ENCODE measurements at regions not wholly inside any gene's neighbourhood (a gene's known extent, or its start where the extent isn't known, plus 50 kb on each side); places are given as distances from the start of the nearest gene placed in this dataset.

DNA sequence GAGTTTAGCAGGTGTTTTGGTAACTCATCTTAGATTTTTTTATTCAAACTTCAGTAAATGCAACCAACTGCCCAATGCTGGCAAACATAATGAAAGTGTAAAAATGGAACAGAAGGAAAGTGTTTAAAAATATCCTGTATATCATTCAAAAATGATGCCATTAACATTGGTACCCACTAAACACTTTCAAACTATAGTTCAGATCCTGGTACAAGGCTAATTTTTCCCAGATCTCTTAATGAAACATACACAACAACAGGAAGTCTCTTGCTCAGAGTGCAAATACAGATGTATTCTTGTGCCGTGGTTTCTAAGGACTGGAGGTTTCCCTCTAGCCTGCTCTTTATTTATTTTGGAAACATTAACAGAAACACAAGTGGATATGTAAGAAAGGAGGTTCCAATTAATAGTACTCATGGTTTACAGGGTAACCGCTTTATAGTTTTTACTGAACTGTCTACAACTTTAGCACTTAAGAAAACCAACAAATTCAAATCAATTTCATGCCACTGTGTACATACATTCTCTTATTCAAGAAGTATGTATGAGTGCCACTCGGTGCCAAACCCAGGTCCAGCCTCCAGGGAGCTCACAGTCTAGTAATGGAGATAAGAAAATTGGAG is 176.0 kb upstream of the AKR1E2 start:
- Mint-ChIP-seq H3K27ac (no peak overlapping the region), H3K9me3 (no peaks in the 10 kb centered on the region)

GRCh38 chr10:4649471-4649870 is 176.5 kb upstream of the AKR1E2 start:
- Mint-ChIP-seq H3K27me3 (peaks cover 7% of the 10 kb centered on the region), H3K4me1 (peaks cover 32% of the 10 kb centered on the region), H3K36me3 (peaks cover 2% of the 10 kb centered on the region), H3K9me3 (no peaks in the 10 kb centered on the region), H3K4me3 (no peak overlapping the region), H3K27ac (no peak overlapping the region)
- DNase-seq = no peak

More for the DNA sequence above, 176.0 kb upstream of the AKR1E2 start:
- peaks cover 32% of the 10 kb centered on the region for H3K4me1 Mint-ChIP-seq
- H3K36me3 Mint-ChIP-seq = peaks cover 2% of the 10 kb centered on the region
- no peak for DNase-seq
- peaks cover 8% of the 10 kb centered on the region for H3K27me3 Mint-ChIP-seq
- H3K4me3 Mint-ChIP-seq = no peak overlapping the region

DNA sequence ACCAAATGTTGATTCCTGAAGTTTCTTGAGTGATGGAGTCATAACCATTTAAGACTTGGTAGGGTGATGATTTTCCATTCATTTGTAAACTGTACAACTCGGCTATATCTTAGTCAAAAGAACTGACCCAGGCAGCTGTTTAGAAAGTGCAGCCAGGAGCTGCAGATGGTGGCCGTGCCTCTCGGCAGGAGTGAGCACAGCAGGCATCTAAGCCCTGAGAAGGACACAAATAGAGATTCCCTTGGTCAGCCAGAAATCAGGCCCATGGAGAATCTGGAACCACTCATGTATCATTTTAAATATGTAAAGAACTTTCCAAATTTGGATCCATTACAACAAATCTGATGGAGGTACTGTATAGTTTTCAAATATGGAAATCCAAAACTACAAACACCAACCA is 177.0 kb upstream of the AKR1E2 start:
- H3K4me1 Mint-ChIP-seq = peaks cover 32% of the 10 kb centered on the region
- H3K27me3 Mint-ChIP-seq = peaks cover 5% of the 10 kb centered on the region
- no peak overlapping the region for H3K4me3 Mint-ChIP-seq
- no peaks in the 10 kb centered on the region for H3K9me3 Mint-ChIP-seq
- H3K36me3 Mint-ChIP-seq = peaks cover 2% of the 10 kb centered on the region
- no peak overlapping the region for H3K27ac Mint-ChIP-seq
- no peak for DNase-seq

DNA sequence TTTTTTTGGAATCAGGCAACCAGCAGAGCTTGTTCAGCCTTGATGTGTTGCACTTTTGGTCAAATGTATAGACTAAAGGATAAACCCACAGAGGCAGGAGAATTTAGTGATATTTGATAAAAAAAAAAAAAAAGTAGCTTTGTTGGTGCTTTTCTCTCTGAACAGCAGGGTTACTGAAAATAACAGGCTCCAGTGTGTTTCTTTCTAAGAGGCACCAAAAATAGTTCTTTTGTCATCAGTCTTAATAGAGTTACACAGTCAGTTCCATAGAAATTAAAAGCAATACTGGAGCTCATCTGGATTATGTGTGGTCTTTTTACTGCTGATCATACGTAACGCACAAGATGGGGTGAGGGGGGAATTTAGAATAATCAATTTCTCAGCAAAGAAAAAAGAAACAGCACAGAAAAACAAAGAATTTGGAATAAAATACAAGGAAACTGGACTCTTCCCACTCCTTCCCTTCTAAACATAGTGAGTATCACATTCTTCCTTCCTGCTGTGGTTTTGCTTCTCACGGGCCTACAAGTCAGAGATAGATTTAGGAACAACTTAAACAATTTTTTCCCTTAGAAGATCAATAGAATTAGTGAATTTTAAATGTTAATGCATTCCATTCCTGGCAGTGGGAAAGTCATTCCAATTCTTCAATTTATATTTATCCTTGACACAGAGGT is 178.8 kb upstream of the AKR1E2 start:
- no peak overlapping the region for H3K27ac Mint-ChIP-seq
- peaks cover 19% of the 10 kb centered on the region for H3K4me1 Mint-ChIP-seq
- H3K27me3 Mint-ChIP-seq = peaks cover 5% of the 10 kb centered on the region
- H3K36me3 Mint-ChIP-seq = no peaks in the 10 kb centered on the region
- H3K9me3 Mint-ChIP-seq = no peaks in the 10 kb centered on the region
- no peak for DNase-seq
- H3K4me3 Mint-ChIP-seq = no peak overlapping the region

DNA sequence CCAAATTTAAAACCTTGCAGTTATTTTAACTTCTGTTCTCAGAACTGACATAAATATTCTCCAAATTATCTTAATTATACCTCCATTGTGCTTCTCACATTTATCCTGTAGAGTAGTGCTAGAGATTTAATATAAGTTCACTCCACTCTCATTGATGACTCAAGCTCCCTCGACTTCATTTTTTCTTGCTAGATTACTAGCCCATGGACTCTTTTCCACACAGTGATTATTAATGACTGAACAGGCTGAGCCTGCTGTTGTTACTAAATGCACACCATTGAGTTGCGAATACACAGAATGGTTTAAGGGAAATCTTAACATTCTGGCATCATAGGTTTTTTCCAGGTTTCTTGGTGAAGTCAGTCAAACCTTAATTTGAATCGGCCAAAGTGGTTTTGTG is 179.5 kb upstream of the AKR1E2 start:
- no peak overlapping the region for H3K27ac Mint-ChIP-seq
- peaks cover 12% of the 10 kb centered on the region for H3K4me1 Mint-ChIP-seq
- H3K9me3 Mint-ChIP-seq = no peaks in the 10 kb centered on the region
- no peak overlapping the region for H3K4me3 Mint-ChIP-seq
- H3K36me3 Mint-ChIP-seq = no peaks in the 10 kb centered on the region
- DNase-seq = no peak
- H3K27me3 Mint-ChIP-seq = peaks cover 5% of the 10 kb centered on the region

DNA sequence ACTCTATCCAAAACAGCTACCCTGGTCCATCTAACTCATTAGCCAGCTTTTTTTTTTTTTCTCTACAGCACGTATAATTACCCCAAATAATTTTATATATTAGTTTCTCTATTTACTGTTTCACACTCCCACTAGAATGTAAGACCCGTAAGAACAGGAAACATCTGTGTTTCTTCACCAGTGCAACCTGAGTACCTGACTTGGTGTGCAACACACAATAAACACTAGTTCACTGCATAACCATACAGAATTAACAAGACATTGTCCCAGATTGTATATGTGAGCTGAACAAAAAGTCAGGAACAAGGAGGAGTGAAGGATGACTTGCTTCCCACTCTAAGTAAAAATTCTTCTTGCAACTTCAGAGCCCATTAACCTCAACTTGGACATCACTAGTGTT is 180.2 kb upstream of the AKR1E2 start:
- H3K9me3 Mint-ChIP-seq = no peaks in the 10 kb centered on the region
- H3K36me3 Mint-ChIP-seq = no peaks in the 10 kb centered on the region
- no peak for DNase-seq
- H3K4me1 Mint-ChIP-seq = peaks cover 8% of the 10 kb centered on the region
- H3K4me3 Mint-ChIP-seq = no peak overlapping the region
- H3K27ac Mint-ChIP-seq = no peak overlapping the region
- H3K27me3 Mint-ChIP-seq = peaks cover 5% of the 10 kb centered on the region

GRCh38 chr10:4643471-4643870 is 182.5 kb upstream of the AKR1E2 start:
- peaks cover 3% of the 10 kb centered on the region for H3K4me1 Mint-ChIP-seq
- H3K27me3 Mint-ChIP-seq = peaks cover 2% of the 10 kb centered on the region
- no peak overlapping the region for H3K4me3 Mint-ChIP-seq
- no peaks in the 10 kb centered on the region for H3K9me3 Mint-ChIP-seq
- no peaks in the 10 kb centered on the region for H3K36me3 Mint-ChIP-seq
- no peak overlapping the region for H3K27ac Mint-ChIP-seq
- no peak for DNase-seq

DNA sequence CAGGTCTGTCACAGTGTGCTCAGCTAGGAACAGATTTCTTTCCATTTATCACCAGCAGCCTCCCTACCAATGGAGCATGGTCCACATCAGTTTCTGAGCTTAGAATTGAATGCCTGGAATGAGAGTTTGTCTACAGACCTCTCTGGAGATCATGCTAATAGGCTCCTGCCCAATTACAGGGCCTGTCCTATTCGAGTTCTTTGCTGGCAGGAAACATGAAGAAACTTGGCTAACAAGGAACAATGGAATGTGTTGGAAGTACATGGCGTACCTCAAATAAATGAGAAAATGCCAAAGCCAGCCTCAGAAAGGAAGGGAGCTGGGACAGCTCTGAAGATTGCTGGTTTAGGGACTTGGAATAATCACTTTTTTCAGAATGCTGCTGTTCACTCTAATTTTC is 186.0 kb upstream of the AKR1E2 start:
- H3K9me3 Mint-ChIP-seq = no peaks in the 10 kb centered on the region

GRCh38 chr10:4638099-4638498 is 187.9 kb upstream of the AKR1E2 start:
- Mint-ChIP-seq H3K4me1 (peaks cover 2% of the 10 kb centered on the region), H3K4me3 (no peak overlapping the region), H3K9me3 (no peaks in the 10 kb centered on the region), H3K36me3 (no peaks in the 10 kb centered on the region), H3K27me3 (no peaks in the 10 kb centered on the region), H3K27ac (no peak overlapping the region)
- DNase-seq = no peak

More for the DNA sequence above, 186.0 kb upstream of the AKR1E2 start:
- Mint-ChIP-seq H3K27ac (no peak overlapping the region), H3K27me3 (no peaks in the 10 kb centered on the region), H3K4me3 (no peak overlapping the region), H3K36me3 (no peaks in the 10 kb centered on the region), H3K4me1 (peaks cover 2% of the 10 kb centered on the region)
- no peak for DNase-seq

DNA sequence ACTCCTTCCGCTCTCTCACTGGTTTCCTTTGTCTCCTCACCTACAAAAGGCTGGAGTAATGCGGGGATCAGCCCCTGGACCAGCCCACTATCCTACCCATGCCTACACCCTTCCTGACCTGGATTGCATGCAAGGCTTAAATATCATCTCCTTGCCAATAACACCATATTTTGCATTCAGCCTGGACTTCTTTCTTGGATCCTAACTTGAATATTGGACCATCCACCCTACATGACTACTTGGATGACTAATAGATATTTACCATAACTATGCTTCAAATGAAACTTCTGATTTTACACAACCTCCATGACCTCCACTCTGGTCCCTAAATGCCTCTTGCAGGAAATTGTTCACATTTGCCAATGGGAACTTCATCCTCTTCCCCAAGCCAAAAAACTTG is 188.3 kb upstream of the AKR1E2 start:
- Mint-ChIP-seq H3K9me3 (no peaks in the 10 kb centered on the region), H3K27ac (no peak overlapping the region)

DNA sequence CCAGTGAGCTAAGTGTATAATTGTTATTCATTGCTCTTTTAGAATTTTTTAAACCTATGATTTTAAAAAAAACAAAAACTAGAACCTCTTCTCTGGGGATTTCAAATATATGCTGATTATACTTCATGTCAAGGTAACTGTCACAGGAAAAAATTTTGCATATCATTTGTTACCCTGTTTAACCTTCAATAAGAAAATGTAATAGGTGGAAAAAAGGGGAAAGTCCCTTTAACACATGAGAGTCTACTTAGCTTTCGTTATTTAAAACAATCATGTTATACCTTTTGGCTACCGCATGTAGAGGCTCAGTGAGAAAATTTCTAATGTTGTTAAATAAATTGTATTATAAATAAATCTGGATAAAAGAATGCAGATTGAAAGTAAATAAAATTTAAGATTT is 190.1 kb upstream of the AKR1E2 start:
- no peak overlapping the region for H3K27ac Mint-ChIP-seq
- no peak overlapping the region for H3K4me3 Mint-ChIP-seq
- H3K9me3 Mint-ChIP-seq = no peaks in the 10 kb centered on the region

More for the DNA sequence above, 188.3 kb upstream of the AKR1E2 start:
- Mint-ChIP-seq H3K36me3 (no peaks in the 10 kb centered on the region), H3K4me1 (peaks cover 2% of the 10 kb centered on the region), H3K4me3 (no peak overlapping the region), H3K27me3 (no peaks in the 10 kb centered on the region)
- no peak for DNase-seq

DNA sequence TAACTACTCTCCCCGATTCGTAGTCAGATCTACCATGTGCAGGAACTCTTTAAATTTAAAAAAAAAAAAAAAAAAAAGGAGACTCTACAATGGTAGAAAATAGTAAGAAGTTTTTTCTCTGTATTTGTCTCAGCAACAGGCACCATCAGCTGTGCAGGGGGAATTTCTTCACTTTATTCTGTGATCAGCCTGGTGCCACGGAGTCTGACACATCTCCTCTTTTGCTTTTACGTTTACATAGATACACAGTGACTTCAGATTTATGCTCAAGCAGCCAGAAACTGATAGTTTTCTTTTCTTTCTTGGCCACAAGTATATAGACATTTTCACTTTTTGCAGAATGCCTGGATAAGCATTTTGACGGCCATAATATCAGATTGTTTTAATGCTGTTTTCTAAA is 190.6 kb upstream of the AKR1E2 start:
- H3K4me1 Mint-ChIP-seq = peaks cover 2% of the 10 kb centered on the region
- H3K4me3 Mint-ChIP-seq = no peak overlapping the region
- no peaks in the 10 kb centered on the region for H3K27me3 Mint-ChIP-seq
- no peaks in the 10 kb centered on the region for H3K9me3 Mint-ChIP-seq
- DNase-seq = no peak
- H3K36me3 Mint-ChIP-seq = no peaks in the 10 kb centered on the region
- no peak overlapping the region for H3K27ac Mint-ChIP-seq

More for the DNA sequence above, 190.1 kb upstream of the AKR1E2 start:
- DNase-seq = no peak
- H3K4me1 Mint-ChIP-seq = peaks cover 2% of the 10 kb centered on the region
- no peaks in the 10 kb centered on the region for H3K36me3 Mint-ChIP-seq
- H3K27me3 Mint-ChIP-seq = no peaks in the 10 kb centered on the region

- no peaks in the 10 kb centered on the region for H3K36me3 Mint-ChIP-seq
- no peaks in the 10 kb centered on the region for H3K27me3 Mint-ChIP-seq
- H3K9me3 Mint-ChIP-seq = no peaks in the 10 kb centered on the region
- DNase-seq = no peak
- H3K4me1 Mint-ChIP-seq = peaks cover 2% of the 10 kb centered on the region
- H3K4me3 Mint-ChIP-seq = no peak overlapping the region
- H3K27ac Mint-ChIP-seq = no peak overlapping the region
These were observed 192.2 kb upstream of the AKR1E2 start for GRCh38 chr10:4633776-4634175.

DNA sequence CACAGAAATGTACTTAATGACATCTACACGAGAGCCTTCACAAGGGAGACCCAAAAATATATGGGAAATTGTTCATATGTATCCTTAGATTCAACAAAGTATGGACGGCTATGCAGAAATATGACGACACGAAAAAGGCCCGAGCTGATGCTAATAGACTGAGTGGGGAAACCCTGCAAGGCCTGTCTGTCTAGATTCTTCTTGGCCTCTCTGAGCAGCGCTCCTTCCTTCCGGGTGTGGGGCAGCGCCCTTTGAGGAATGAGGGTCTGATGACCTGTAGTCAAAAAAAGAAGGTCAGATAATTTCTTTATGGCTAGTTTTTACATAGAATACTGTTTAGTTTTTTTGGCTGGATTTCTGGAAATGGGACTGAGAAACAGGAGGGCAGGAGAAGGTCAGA is 192.8 kb upstream of the AKR1E2 start:
- DNase-seq = no peak
- no peaks in the 10 kb centered on the region for H3K9me3 Mint-ChIP-seq
- H3K36me3 Mint-ChIP-seq = no peaks in the 10 kb centered on the region
- H3K27ac Mint-ChIP-seq = no peak overlapping the region
- H3K4me3 Mint-ChIP-seq = no peak overlapping the region
- peaks cover 2% of the 10 kb centered on the region for H3K4me1 Mint-ChIP-seq
- H3K27me3 Mint-ChIP-seq = no peaks in the 10 kb centered on the region

GRCh38 chr10:4632757-4633156 is 193.2 kb upstream of the AKR1E2 start:
- no peaks in the 10 kb centered on the region for H3K36me3 Mint-ChIP-seq
- no peaks in the 10 kb centered on the region for H3K27me3 Mint-ChIP-seq
- no peak overlapping the region for H3K4me3 Mint-ChIP-seq
- no peak overlapping the region for H3K27ac Mint-ChIP-seq
- no peak for DNase-seq
- peaks cover 3% of the 10 kb centered on the region for H3K9me3 Mint-ChIP-seq
- peaks cover 2% of the 10 kb centered on the region for H3K4me1 Mint-ChIP-seq

DNA sequence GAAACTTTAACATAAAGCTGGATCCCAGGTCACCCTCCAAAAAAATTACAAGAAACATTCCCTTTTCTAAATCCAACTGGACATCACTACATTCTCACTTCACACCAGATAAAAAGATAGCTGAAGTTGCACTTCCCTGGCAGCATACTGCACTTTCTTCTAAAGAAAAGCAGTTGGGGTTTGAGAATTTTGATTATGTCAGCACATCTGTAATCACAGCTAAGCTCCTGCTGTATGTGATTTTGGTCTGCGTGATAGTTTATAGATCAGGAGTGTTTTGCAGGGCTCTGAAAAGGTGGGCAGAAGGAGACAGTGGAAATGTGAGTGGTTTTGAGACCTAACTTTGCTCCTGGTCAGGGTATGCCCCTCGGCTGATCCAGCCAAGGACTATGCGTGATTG is 199.1 kb upstream of the AKR1E2 start:
- no peak for DNase-seq
- H3K27me3 Mint-ChIP-seq = peaks cover 4% of the 10 kb centered on the region

More for the DNA sequence above, 199.1 kb upstream of the AKR1E2 start:
- peaks cover 12% of the 10 kb centered on the region for H3K9me3 Mint-ChIP-seq
- H3K4me1 Mint-ChIP-seq = no peaks in the 10 kb centered on the region
- no peak overlapping the region for H3K27ac Mint-ChIP-seq
- H3K4me3 Mint-ChIP-seq = no peak overlapping the region
- no peaks in the 10 kb centered on the region for H3K36me3 Mint-ChIP-seq

All from activated naive CD8-positive, alpha-beta T cell treated with anti-CD3 and anti-CD28 coated beads for 36 hours (primary cell).